ENCODE measurements at regions not wholly inside any gene's neighbourhood (a gene's known extent, or its start where the extent isn't known, plus 50 kb on each side); places are given as distances from the start of the nearest gene placed in this dataset.

- no peaks in the 10 kb centered on the region for H3K4me1 Mint-ChIP-seq
- no peak for ATAC-seq (replicated peaks)
- no peak overlapping the region for H3K4me3 Mint-ChIP-seq
- H3K36me3 Mint-ChIP-seq (ENCODE audit: low read depth): no peaks in the 10 kb centered on the region
- H3K27me3 Mint-ChIP-seq: no peaks in the 10 kb centered on the region
- no peaks in the 10 kb centered on the region for H3K9me3 Mint-ChIP-seq
- no peak overlapping the region for H3K27ac Mint-ChIP-seq
Observed at GRCh38 chr9:79028101-79028500, 543.7 kb upstream of the TLE4 start.

- ATAC-seq (replicated peaks): no peak
- Mint-ChIP-seq H3K36me3 (ENCODE audit: low read depth) (no peaks in the 10 kb centered on the region), H3K27ac (no peak overlapping the region), H3K4me3 (no peak overlapping the region), H3K27me3 (no peaks in the 10 kb centered on the region), H3K9me3 (peaks cover 3% of the 10 kb centered on the region), H3K4me1 (no peaks in the 10 kb centered on the region)
Observed at GRCh38 chr9:79034583-79034982, 537.2 kb upstream of the TLE4 start.

DNA sequence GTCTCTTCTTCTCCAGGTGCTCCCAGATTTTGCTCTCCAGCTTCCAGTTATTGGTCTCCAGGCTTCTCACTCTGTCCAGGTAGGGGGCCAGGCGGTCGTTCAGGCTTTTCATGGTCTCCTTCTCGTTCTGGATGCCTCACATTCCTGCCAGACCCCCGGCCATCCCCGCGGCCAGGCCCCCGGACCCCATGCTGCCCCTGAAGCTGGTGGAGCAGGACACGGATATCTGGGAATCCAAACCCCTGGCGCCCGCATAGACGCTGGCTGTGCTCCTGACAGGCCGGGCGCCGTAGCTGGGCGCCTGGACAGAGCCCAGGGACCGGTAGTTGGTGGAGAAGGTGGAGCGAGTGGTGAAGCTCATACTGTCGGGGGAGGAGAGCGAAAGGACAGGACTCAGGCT lies 534.4 kb upstream of the TLE4 start:
- H3K4me1 Mint-ChIP-seq: no peaks in the 10 kb centered on the region
- H3K27me3 Mint-ChIP-seq: no peaks in the 10 kb centered on the region
- peaks cover 3% of the 10 kb centered on the region for H3K9me3 Mint-ChIP-seq
- no peak overlapping the region for H3K4me3 Mint-ChIP-seq
- no peaks in the 10 kb centered on the region for H3K36me3 Mint-ChIP-seq (ENCODE audit: low read depth)
- no peak for ATAC-seq (replicated peaks)
- H3K27ac Mint-ChIP-seq: no peak overlapping the region

GRCh38 chr9:79040671-79041070 lies 531.1 kb upstream of the TLE4 start:
- Mint-ChIP-seq H3K27me3 (no peaks in the 10 kb centered on the region), H3K27ac (no peak overlapping the region), H3K9me3 (peaks cover 7% of the 10 kb centered on the region), H3K4me3 (no peak overlapping the region), H3K4me1 (no peaks in the 10 kb centered on the region), H3K36me3 (ENCODE audit: low read depth) (no peaks in the 10 kb centered on the region)
- no peak for ATAC-seq (replicated peaks)

- Mint-ChIP-seq H3K9me3 (peaks cover 7% of the 10 kb centered on the region), H3K36me3 (ENCODE audit: low read depth) (no peaks in the 10 kb centered on the region), H3K4me3 (no peak overlapping the region), H3K4me1 (no peaks in the 10 kb centered on the region), H3K27ac (no peak overlapping the region), H3K27me3 (no peaks in the 10 kb centered on the region)
- ATAC-seq (replicated peaks): no peak
Observed at GRCh38 chr9:79041266-79041665, 530.5 kb upstream of the TLE4 start.

- no peak for ATAC-seq (replicated peaks)
- H3K27me3 Mint-ChIP-seq: no peaks in the 10 kb centered on the region
- H3K4me3 Mint-ChIP-seq: no peak overlapping the region
- no peak overlapping the region for H3K27ac Mint-ChIP-seq
- H3K4me1 Mint-ChIP-seq: no peaks in the 10 kb centered on the region
- H3K36me3 Mint-ChIP-seq (ENCODE audit: low read depth): no peaks in the 10 kb centered on the region
- peaks cover 4% of the 10 kb centered on the region for H3K9me3 Mint-ChIP-seq
Observed at GRCh38 chr9:79043916-79044315, 527.8 kb upstream of the TLE4 start.

DNA sequence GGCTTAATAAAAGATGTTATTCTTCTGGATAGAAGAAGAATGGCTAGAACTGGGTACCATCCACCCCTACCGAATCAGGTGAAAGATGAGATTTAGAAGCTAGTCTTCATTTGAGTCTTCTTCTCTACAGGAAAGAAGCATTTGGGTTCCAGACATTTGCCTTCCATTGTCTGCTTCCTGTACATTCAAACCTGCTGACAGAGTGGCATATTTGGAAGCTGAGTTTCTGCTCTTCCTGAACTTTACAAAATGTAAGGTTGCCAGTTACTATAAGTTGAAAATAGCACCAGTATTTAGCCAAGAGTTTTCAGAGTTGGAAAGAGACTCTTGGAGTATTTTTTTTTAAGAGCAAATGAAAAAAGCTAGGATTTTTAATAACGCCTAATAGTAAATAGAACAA lies 525.4 kb upstream of the TLE4 start:
- Mint-ChIP-seq H3K36me3 (ENCODE audit: low read depth) (no peaks in the 10 kb centered on the region), H3K9me3 (peaks cover 4% of the 10 kb centered on the region), H3K4me3 (no peak overlapping the region), H3K27me3 (no peaks in the 10 kb centered on the region), H3K4me1 (no peaks in the 10 kb centered on the region), H3K27ac (no peak overlapping the region)
- no peak for ATAC-seq (replicated peaks)

DNA sequence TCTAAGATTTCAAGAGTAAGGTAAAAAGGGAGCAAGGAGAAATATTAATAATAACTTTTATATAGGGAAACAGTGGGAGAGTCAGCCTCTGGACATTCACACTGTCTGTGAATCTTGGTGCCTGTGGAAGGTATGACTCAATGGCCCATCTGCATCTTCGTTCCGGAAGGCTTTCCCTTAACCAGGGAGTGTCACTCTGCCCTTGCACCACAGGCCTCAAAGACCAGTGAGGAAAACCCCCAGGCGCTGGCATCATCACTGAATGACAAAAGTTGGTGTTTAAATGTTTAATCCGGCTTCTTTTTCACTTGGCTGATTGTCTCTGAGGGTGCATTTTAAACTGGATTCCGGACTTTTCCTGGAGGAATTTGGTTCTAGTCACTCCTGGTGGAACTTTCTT lies 522.4 kb upstream of the TLE4 start:
- ATAC-seq (replicated peaks): no peak
- Mint-ChIP-seq H3K27me3 (no peaks in the 10 kb centered on the region), H3K27ac (no peak overlapping the region), H3K9me3 (peaks cover 4% of the 10 kb centered on the region), H3K4me1 (no peaks in the 10 kb centered on the region), H3K36me3 (ENCODE audit: low read depth) (no peaks in the 10 kb centered on the region), H3K4me3 (no peak overlapping the region)

DNA sequence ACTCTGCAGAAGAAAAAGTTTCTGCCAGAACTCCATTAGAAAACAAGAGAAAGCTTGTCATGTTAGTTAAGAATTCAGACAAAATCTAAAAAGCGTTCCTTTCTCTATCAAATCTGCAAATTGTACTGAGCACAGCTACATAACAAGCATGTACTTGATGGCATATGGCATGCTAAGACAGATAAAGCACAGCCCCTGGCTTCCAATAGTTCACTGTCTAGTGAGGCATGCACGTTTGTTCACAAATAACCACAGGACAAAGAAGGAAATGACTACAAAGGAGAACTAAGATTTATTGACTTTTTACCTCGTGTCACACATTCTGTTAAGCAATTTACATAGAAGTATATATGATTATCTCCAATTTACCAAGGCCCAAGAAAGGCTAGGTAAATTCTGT lies 518.2 kb upstream of the TLE4 start:
- no peaks in the 10 kb centered on the region for H3K36me3 Mint-ChIP-seq (ENCODE audit: low read depth)
- H3K4me1 Mint-ChIP-seq: no peaks in the 10 kb centered on the region
- H3K4me3 Mint-ChIP-seq: no peak overlapping the region
- ATAC-seq (replicated peaks): no peak
- no peak overlapping the region for H3K27ac Mint-ChIP-seq
- no peaks in the 10 kb centered on the region for H3K27me3 Mint-ChIP-seq
- no peaks in the 10 kb centered on the region for H3K9me3 Mint-ChIP-seq

GRCh38 chr9:79054500-79054899 lies 517.3 kb upstream of the TLE4 start:
- Mint-ChIP-seq H3K27ac (no peak overlapping the region), H3K36me3 (ENCODE audit: low read depth) (no peaks in the 10 kb centered on the region), H3K4me1 (no peaks in the 10 kb centered on the region)

DNA sequence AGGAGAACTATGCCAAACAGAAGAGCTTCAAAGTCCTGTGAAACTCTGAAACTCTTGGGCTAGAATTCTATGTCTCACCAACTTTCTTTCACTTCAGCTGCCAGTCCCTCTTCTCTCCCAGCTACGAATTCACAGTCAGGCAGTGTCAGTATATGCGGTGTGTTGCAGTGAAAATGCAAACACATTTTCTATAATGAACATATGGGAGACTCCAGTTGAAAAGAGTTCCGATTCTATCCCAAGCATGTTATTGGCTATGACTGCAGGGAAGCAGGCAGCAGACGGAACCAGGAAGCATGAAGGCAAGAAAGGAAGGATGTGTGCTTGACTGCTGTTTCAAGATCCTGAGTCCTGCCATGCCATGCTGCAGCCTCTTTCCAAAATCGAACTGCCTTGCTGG lies 515.7 kb upstream of the TLE4 start:
- Mint-ChIP-seq H3K36me3 (ENCODE audit: low read depth) (no peaks in the 10 kb centered on the region), H3K27me3 (no peaks in the 10 kb centered on the region), H3K27ac (no peak overlapping the region), H3K4me1 (no peaks in the 10 kb centered on the region), H3K4me3 (no peak overlapping the region), H3K9me3 (peaks cover 3% of the 10 kb centered on the region)
- no peak for ATAC-seq (replicated peaks)

More at GRCh38 chr9:79054500-79054899, 517.3 kb upstream of the TLE4 start:
- H3K27me3 Mint-ChIP-seq: no peaks in the 10 kb centered on the region
- no peak overlapping the region for H3K4me3 Mint-ChIP-seq
- no peak for ATAC-seq (replicated peaks)
- peaks cover 3% of the 10 kb centered on the region for H3K9me3 Mint-ChIP-seq

DNA sequence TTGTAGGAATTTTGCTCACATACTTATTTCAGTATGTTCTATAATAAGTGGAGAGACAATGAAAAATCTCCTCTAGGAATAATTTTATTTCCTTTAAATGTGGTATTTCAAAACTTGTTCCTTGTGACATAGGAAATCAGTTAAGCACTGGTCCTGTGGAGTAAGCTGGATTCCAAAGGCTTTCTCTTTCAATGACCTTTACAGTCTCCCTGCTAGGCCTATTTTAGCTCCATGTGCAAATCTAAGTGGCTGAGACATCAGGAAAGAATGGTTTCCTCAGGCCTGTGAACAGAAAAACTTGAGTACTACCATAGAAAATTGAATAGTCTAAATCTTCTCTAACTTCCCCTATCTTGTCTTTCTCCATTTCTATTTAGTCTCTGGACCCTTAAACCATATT lies 514.2 kb upstream of the TLE4 start:
- Mint-ChIP-seq H3K4me3 (no peak overlapping the region), H3K27ac (no peak overlapping the region), H3K4me1 (no peaks in the 10 kb centered on the region), H3K36me3 (ENCODE audit: low read depth) (no peaks in the 10 kb centered on the region), H3K27me3 (no peaks in the 10 kb centered on the region), H3K9me3 (peaks cover 3% of the 10 kb centered on the region)
- ATAC-seq (replicated peaks): no peak

- Mint-ChIP-seq H3K4me1 (no peaks in the 10 kb centered on the region), H3K36me3 (ENCODE audit: low read depth) (no peaks in the 10 kb centered on the region), H3K27ac (no peak overlapping the region), H3K9me3 (peaks cover 3% of the 10 kb centered on the region), H3K27me3 (no peaks in the 10 kb centered on the region), H3K4me3 (no peak overlapping the region)
- ATAC-seq (replicated peaks): no peak
Observed at GRCh38 chr9:79060766-79061165, 511.0 kb upstream of the TLE4 start.

DNA sequence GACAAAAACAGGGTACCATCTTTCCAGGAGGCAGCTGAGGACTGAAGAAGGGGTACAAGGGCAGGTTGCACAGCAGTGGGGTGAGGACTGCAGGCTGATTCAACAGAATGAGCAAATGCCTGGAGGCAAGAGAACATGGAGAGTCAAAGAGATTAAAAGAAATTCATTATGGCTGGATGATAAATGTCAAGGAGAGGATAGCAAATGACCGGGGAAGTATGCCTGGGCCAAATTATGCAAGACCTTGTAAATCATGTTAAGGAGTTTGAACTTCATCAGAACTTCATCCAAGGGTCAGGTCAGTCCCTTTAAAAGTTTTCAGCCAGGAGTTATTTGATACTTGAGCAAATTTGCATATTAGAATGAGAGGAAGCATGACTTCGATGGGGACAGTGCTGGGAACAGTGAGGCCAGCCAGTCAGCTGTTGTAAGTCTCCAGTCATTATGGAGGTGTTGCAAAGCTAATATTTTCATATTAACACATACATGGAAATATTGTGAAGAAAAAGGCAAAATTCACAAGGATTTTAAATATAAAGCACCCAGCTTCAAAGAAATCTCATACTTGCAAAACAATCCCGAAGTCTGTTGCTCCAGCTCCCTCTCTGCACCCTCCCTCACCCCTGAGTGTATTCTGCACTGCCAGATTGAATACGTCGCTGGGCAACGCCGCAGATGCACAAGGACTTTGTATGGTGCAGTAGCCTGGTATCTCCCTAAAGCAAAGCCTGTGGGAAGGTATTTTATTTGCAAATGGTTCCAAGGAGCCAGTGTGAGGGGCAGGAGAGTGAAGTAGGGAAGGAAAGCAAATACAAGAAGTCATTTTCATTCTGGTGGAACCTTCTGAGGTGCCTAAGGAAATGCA lies 509.8 kb upstream of the TLE4 start:
- H3K36me3 Mint-ChIP-seq (ENCODE audit: low read depth): no peaks in the 10 kb centered on the region
- H3K9me3 Mint-ChIP-seq: peaks cover 3% of the 10 kb centered on the region
- H3K4me3 Mint-ChIP-seq: no peak overlapping the region
- H3K27ac Mint-ChIP-seq: no peak overlapping the region
- no peaks in the 10 kb centered on the region for H3K27me3 Mint-ChIP-seq
- ATAC-seq (replicated peaks): no peak
- H3K4me1 Mint-ChIP-seq: no peaks in the 10 kb centered on the region

DNA sequence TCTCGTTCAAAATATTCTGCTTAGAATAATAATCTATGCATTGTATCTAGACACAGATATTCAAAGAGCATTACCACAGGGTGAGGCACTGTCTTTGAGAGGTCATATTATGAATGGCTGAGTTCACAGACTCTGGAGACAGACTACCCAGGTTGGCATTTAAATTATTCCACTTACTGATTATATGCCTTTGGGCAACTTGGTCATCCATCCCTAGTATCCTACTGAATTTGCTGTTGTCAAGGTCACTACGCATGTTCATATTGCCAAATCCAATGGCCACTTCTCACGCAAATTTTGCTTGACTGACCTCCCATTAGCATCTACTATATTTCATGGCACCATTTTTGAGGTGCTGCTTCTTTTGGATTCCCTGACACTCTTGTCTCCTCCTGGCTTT lies 498.6 kb upstream of the TLE4 start:
- Mint-ChIP-seq H3K27me3 (no peaks in the 10 kb centered on the region), H3K4me1 (no peaks in the 10 kb centered on the region)
- no peak for ATAC-seq (replicated peaks)

DNA sequence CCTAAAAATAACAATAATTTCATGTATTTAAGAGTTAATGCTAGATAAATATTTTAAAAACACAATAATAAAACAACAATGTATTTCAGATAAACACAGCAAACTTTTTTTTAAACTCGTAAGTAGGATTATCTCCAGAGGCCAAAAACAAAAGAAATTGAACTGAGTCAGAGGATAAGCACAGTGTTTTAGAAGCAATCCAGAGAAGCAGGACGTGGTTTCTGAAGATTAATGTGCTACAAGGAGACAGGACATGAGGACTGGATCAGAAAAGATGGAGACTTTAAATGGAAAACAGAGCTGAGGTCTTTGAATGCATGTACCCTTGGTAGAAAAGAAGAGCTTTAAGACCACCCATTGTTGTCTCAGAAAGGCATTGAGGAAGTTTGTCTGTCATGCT lies 491.2 kb upstream of the TLE4 start:
- Mint-ChIP-seq H3K4me3 (no peak overlapping the region), H3K4me1 (no peaks in the 10 kb centered on the region), H3K27ac (no peak overlapping the region), H3K36me3 (ENCODE audit: low read depth) (no peaks in the 10 kb centered on the region), H3K27me3 (no peaks in the 10 kb centered on the region), H3K9me3 (no peaks in the 10 kb centered on the region)
- ATAC-seq (replicated peaks): no peak

More for the DNA sequence above, 498.6 kb upstream of the TLE4 start:
- Mint-ChIP-seq H3K9me3 (peaks cover 5% of the 10 kb centered on the region), H3K4me3 (no peak overlapping the region), H3K36me3 (ENCODE audit: low read depth) (no peaks in the 10 kb centered on the region), H3K27ac (no peak overlapping the region)
